Daoy (cell line): ENCODE measurements at regions not wholly inside any gene's neighbourhood (a gene's known extent, or its start where the extent isn't known, plus 50 kb on each side); places are given as distances from the start of the nearest gene placed in this dataset.
"Not testable (repeated sequence)": the region's sequence is repeated elsewhere in the genome, so short reads cannot be mapped to it uniquely, and the experiment has no call there.

Experiments
- DNase-seq: peaks from one replicate; pipeline ENCODE4 v3.0.0-alpha.2; 2015; ENCODE audit warnings: low read depth

DNA sequence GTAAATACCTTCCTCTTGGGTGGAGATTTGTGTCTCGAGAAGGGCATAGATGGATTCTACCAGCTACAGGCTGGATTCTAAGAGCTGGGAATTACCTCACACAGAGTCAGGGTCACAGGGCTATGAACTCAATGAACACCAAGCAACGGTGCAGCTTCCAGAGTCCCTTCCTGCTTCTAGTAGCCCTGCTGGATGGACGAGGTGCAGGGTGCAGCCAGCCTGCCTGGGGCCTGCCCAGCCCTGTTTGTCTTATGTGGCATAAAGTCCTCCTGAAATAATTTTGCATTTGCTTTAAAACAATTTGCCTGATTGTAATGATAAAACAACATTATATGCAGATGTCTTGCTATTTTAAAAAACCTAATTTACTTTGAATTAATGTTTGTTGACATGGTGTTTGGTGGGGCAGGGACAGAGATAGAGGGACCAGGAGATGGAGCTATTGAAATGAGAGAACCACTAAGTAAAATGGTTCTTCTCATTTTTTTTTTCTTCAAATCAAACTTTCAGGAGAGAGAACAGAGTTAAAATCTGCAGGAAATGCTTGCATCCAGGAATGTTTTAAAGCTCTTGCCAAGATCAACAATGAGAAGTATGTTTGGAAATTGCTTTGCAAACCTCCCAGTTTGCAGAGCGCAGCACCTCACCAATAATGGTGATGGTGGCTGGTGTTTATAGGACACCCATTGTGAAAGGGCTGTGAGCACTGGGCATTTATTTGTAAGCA is 305.4 kb upstream of the PODXL start:
- peak; percentile 82 for DNase-seq

DNA sequence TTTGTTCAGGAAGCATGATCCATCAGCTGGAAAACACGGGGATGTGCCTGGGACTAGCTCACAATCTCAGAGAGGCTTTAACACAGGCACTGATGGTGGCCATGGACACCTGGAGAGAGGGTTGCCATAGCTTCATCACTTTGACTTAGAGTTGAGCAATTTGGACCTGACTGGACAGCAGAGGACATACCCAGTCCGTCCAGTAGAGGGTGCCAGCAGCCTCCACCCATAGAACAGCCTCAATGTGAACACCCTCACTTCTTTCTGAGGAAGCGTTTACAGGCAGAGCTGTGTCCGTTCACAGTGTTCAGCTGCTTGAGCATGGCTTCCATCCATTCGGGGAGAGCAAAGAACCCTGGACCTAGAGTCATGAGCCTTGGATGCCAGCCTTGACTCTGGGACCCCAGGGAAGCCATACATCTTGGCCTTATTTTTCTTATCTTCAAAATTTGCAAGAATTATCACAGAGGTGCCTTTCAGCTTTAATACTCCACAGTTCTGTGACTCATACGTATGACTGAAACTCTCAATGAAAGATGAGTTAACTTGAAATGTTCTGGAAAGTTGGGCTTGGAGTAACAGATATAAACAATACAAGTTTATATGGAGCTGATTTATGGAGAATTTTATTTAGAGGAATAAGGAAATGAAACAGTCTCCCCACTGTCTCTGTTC is 302.9 kb upstream of the PODXL start:
- peak; percentile 93 for DNase-seq

DNA sequence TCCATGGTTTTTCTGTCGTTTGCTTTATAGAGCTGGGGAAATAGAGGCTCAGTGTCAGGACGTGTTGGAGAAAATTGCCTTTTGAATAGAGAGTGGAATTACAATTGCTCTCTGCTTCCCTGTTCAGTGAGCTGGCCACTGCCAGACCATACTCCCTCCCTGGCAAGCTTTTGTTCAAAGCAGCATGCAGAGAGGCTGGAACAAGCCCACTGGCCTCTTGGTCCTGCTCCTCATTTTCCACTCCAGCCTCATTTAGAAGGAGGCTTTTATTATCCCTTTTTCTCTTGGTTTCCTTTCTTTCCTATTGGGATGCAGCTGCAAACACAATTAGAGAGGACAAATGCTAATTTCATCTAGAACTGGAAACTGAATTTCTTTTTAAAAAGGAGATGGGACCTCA is 302.2 kb upstream of the PODXL start:
- DNase-seq: no peak

DNA sequence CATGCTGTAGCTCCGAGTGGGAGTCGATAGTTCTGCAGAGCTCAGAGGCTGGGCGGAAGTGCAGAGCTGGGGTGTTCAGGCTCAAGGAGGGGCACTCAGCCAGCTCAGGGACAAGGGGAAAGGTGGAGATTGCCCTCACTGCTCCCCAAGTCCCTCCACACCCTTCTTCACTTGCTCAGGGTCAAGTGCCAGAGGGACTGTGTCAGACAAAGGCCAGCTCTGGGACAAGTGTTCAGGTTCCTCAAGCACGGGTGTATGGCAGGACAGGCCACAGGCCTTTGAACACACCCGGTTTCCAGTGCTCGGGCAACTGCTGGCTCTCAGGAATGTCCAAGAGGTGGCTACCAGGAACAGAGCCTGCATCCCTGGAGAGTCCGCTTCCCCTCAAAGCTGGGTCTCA is 293.0 kb upstream of the PODXL start:
- no peak for DNase-seq

DNA sequence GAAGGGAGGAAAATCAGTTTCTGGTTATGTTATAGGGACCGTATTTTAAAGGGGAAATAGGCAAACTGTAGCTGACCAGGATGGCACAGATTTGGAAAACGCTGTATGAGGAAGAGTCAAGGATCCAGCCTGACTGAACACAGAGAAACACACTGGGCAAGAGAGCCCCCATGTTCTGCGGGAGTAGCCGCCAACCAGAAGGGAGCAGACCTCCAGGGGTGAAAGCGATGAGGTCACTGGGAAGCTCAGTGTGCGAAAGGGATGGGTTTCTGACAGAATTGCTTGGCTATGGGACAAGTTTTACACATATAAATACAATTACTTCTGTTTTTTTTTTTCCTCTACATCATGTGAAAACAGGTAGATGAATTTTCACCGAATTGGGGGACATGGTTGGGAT is 291.6 kb upstream of the PODXL start:
- DNase-seq: no peak

DNA sequence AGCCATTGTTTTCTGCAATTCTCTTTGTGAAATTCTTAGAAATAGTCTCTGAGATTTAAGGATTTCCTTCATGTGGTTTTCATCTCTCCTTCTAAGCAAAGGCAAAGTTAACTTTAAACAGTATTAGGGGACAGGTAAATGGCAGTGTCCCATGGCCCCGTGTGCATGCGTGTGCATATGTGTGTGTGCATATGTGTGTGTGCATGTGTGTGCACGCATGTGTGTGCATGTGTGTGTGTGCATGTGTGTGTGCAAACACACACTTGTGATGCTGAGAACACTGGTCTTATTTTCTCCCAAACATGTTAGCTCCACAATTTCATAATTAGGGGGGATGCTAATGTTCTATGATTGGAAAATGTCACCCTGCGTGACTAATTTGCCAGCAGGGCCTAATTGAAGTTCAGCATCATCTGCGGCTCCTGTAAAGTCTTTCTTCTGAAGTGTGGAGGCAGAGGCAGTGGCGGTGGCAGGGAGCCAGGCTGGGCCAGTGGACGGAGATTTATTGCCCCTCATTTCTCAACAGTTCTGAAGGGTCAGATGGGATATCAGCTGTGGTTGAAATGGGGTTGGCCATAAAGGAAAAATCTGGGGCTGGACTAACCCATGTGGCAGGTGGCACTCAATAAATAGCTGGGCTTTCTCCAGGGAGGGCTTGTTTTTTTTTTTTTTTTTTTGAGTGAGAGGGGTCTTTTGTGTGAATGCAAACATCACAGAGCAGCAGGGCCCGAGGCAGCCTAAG is 289.3 kb upstream of the PODXL start:
- DNase-seq: no peak

DNA sequence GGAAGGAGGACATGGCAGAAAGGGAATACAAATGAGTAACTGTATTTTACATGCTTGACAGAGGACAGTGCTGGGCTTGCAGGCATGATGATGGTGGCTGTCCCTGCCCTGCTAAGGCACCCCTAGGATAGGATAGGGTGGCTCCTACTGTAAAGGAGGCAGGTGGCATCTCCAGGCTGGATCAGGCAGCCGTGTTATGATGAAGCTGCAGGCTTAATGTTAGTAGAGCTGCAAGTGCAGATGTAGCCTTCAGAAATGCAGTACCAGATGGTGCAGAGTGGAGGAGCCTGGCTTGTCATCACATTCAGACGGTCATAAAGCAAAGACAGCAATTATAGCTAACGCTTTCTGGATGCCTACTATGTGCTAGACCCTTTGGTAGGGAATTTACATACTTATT is 287.9 kb upstream of the PODXL start:
- DNase-seq: no peak

DNA sequence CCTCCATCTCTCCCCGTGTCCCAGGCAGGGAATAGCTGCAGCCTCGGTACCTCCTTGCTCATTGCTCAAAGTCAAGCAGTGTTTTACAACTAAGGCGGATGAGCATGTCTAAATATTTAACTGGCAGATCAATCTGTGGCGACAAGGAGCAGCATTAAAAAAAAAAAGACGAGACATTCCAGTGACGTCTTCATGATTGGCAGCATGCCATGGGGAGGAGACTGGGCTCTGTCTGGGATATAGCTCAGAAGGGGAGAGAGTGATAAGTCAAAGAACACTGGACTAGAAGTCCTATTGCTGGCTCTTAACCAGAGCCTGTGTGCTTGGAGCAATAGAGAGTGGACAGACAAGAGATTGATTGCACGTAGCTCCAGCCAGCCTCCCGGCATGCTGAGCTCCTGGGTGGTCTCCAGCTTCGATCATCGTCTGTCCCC is 287.5 kb upstream of the PODXL start:
- DNase-seq: peak; percentile 60

DNA sequence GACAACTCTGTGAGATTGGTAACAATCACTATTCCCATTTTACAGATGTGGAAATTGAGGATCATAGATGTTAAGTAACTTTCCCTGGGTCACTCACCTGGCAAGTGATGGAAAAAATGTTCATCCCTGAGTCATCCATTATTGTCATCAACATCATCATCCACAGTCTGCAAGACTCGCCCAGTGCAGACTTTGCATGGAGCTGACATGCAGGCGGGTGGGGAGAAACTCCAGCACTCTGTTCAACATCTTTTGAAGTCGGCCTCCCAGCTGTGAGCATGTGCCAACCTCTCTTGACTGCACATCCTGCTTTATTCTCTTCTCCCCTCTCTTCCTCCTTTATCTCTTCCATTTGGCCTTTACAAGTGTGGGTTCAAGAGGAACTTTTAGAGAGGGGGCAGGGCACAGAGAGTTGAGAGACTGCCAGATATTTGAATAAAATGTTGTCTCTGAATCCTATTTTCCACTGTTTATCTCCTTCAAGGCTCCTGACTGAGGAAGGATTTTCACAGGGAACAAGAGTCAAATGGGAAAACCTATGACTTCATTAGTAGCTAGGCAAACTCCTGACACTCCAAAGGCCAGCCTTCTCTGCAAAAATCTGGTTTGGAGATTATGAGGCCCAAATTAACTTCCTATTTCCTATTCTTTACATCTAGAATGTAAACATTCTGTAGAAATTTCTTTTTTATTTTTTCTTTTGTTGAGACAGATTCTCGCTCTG is 283.7 kb upstream of the PODXL start:
- no peak for DNase-seq

DNA sequence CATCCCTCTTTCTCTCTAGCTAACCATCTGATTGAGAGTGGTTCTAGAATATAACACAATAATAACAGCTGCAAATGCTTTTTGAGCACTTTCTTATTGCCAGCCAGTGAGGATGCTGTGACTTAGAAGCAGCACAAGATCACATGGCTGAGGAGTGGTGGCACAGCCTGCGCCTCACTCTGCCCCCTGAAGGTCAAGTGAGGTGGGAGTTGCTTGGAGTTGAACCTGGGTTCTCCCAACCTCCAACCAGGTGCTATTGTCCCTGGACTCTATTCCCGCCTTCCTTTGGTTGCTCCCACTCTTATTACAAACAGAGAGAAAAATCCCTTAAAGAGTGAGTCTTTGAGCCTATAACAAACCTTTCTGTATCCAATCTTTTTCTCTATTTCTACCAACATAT is 280.3 kb upstream of the PODXL start:
- DNase-seq: no peak

DNA sequence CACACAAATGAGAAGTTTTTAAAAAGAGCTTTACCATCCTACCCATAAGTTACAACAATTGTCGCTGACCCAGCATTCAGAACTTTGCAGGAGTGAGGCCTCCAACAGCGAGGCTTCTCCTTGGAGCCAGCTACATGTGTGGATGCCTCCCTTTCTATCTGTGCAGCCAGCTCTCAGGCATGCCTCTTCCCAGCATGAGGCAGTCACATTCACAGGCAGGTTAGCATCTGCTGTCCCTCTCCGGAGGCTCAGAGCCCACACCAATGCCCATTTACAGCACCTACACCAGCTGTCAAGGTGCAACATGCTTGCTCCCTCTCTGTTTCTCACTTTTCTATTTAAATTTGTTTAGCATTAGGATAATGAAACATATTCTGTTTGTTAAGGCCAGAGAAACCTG is 278.7 kb upstream of the PODXL start:
- no peak for DNase-seq

DNA sequence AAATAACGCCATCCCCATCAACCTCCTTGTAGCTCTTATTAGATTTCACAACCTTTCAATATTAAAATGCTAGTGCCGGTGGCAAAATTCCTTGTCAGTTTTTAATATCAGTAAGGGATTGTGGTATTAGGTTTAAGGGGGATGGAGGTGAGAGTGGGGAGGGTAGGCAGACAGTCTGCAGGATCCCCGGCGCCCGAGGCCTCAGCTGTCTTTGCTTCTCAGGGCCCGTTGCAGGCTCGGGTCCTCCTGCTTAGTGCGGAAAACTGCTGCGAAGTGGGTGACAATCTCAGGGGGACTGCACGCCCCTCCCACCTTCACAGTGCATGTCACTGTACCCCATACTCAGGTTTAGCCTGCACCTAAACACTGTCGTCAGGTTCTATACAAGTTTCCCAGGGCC is 274.3 kb upstream of the PODXL start:
- no peak for DNase-seq

DNA sequence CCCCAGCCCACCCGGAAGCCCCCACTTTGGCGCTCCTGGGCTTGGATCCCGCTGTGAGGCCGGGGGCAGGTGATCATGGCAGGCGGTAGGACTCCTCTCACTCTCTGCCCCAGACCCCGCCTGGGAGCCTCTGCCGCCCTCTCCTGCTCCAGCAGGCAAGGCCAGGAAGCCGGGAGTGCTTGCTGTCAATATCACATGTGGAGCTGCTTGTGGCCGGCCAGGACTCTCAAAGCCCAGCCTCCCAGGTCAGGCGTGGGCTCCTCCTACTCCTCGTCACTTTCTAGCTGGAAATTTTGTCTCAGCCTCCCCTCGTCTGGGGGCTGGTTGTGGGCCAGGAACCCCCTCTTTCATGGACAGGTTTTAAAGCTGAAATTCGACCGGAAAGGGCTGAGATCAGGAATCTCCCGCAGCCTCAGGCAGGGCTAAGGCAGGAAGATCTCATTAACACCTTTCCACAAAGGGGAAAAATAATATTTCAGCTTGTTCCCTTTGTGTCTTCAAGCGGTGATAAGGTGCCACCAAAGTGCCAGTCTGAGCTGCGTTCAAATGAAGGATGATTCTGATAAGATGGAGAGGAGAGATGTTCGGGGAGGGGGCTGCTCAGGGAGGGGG is 273.6 kb upstream of the PODXL start:
- DNase-seq: peak; percentile 59

DNA sequence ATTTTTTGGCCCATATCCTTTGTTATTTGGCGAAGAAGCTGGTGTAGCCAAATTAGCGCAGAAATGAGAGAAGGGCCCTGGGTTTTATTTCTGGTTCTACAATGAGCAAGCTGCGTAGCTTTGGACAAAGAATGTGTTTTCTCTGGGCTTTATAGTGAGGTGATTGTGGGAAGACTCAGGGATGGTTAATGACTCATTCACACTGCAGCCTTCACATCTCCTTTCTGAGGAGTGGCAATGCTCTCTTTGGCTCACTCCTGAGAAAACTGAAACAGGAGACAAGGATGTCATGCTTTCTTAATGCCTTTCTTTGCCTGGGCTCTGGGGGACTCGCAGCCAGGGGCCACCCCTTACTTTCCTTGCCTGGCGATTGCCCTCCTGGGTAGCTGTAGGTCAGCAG is 271.0 kb upstream of the PODXL start:
- peak; percentile 78 for DNase-seq

DNA sequence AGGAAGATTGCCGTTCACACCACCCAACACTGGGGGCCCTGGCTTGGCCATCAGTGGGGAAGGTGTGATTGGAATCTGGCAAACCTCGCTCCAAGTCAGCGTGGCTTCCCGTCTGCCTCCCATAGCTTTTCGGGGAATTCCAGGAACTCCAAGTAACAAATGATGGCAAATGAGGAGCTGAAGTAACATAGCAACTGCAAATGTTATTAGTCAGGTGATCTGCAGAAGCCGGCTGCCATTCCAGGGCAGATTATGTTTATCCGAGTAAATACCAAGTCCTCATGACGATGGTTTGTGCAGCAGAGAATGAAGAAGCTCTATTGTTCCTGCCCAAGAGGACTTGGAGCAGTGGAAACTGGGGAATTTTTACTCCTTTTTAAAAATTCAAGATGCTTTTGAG is 270.5 kb upstream of the PODXL start:
- DNase-seq: peak; percentile 68

DNA sequence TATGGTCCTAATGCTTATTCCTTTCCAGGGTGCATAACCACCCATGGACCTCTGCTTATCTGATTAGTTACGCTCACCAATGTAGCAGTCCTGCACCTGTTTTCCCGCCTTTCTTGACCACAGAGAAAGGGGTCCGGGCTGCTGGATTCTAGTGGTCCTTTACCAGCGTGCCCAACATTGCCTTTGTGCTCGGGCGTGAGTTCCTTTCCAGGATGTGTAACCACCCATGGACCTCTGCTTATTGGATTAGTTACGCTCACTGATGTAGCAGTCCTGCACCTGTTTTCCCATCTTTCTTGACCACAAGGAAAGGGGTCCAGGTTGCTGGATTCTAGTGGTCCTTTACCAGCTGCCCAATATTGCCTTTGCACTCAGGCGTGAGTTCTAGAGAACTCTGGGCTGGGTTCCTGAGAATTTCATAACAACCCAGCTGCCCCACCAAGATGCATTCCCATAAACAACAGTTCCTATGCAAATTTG is 267.6 kb upstream of the PODXL start:
- DNase-seq: not testable (repeated sequence)

DNA sequence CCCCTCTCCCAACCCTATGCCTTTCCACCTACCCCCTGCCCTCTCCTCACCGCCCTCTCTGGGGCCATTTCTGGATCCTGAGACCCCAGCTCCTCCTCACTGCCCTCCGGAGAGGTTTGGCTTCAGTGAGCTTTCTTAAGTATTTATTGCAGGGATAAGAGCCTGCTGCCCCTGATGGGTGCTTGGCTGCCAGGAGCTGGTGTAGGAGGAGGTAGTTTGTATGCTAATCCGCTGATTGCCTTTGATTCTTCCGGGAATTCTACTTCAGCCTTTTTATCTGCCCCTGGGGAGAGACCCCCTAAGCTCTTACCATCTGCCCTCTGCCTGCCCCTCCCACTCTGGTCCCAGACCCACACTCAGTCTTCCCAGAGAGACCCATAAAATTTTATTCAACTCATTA is 263.5 kb upstream of the PODXL start:
- no peak for DNase-seq

DNA sequence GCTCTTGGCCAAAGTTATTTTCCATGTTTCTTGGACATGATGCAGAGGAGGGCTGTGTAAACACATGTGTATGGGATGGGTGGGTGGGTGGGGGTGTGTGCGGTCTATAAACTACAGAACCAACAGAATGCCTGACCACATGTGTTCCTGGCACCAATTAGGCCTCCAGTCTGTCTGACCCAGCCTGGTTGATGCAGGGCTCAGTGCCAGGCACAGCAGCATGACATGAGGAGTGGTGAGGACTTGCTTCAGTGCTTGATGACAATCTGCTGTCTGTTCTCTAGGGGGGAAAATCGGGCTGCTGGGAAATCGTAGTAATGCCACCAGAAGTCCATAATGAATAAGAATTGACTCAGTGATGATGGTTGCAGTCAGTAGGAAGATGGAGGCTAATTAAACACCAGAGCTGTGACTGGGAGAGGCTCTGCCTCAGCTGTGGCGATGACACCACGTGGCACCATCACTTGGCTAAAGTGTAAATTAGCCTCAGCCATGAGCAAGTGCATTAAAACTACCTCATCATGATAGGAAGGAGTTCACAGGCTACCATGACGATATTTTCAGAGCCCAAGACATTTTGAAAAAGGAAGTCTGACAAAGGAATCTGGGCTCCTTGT is 260.1 kb upstream of the PODXL start:
- no peak for DNase-seq

DNA sequence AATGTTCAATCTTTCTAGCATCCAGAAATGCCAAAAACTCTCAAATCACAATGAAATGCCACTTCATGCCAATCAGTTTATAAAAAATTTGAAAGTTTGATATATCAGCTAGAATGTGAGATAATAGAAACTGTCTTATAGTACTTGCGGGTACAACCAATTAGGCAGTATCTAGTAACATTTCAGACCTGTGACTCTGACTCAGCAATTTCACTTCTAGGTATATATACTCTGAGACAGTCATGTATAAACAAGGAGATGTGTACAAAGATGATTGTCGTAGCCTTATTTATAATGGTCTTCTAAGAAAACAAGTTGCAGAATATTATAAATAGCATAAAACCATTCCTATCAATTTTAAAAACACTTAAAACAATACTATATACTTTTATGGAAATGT is 252.3 kb upstream of the PODXL start:
- DNase-seq: no peak

DNA sequence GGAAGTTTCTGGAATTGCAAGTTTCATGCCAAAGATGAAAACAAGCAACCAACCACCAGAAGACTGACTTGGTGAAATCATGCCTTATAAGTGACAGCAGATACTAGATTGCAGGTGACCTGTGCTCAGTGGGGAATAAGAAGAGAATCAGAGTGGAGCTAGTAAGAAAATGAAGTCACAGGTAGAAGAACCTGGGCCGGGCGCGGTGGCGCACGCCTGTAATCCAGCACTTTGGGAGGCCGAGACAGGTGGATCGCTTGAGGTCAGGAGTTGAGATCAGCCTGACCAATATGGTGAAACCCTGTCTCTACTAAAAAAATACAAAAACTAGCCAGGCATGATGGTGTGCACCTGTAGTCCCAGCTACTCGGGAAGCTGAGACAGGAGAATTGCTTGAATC is 251.7 kb upstream of the PODXL start:
- DNase-seq: not testable (repeated sequence)

DNA sequence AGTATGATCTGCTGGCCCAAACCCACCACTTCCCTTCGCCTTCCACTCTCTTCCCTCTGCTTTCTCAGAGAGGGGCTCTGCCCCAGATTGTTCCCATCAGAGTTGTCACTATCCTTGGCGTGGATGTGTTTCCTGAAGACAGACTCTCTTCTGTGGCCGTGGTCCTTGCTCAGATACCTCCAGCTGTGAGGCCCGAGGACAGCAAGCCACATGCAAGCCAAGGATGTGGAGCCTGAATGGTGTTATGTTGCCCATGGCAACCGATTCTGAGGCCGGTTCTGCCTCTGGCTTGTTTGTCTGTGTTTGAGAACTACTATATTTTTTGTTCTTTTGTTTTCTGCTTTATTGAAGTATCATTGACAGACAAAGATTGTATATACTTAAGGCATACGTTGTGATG is 247.4 kb upstream of the PODXL start:
- no peak for DNase-seq
